Activated CD8-positive, alpha-beta memory T cell treated with anti-CD3 and anti-CD28 coated beads for 4 hours (primary cell): ENCODE measurements at regions not wholly inside any gene's neighbourhood (a gene's known extent, or its start where the extent isn't known, plus 50 kb on each side); places are given as distances from the start of the nearest gene placed in this dataset.
"Not testable (repeated sequence)": the region's sequence is repeated elsewhere in the genome, so short reads cannot be mapped to it uniquely, and the experiment has no call there.

ENCODE experiments used
- DNase-seq, 2 donors: peaks; one replicate each; pipeline ENCODE4 v3.0.0-alpha.2; 2020; ENCODE audit warnings: low read depth in 2 of 2

- DNase-seq, result no peak
These were observed 448.7 kb upstream of the HNRNPA3 start for GRCh38 chr2:176763851-176764404.

GRCh38 chr2:176764921-176765320 is 447.7 kb upstream of the HNRNPA3 start:
- DNase-seq, result no peak

GRCh38 chr2:176766005-176766404 is 446.6 kb upstream of the HNRNPA3 start:
- DNase-seq, result no peak

GRCh38 chr2:176768185-176768584 is 444.4 kb upstream of the HNRNPA3 start:
- DNase-seq, result no peak

GRCh38 chr2:176769021-176769420 is 443.6 kb upstream of the HNRNPA3 start:
- no peak for DNase-seq

- DNase-seq, result no peak
These were observed 442.9 kb upstream of the HNRNPA3 start for GRCh38 chr2:176769499-176770370.

- DNase-seq, result no peak
These were observed 439.8 kb upstream of the HNRNPA3 start for GRCh38 chr2:176772816-176773215.

- no peak for DNase-seq
These were observed 437.7 kb upstream of the HNRNPA3 start for GRCh38 chr2:176774766-176775451.

GRCh38 chr2:176777262-176777661 is 435.3 kb upstream of the HNRNPA3 start:
- DNase-seq, result no peak

- DNase-seq, result no peak
These were observed 432.7 kb upstream of the HNRNPA3 start for GRCh38 chr2:176779917-176780316.

- no peak for DNase-seq
These were observed 432.2 kb upstream of the HNRNPA3 start for GRCh38 chr2:176780348-176780747.

GRCh38 chr2:176781570-176782217 is 430.9 kb upstream of the HNRNPA3 start:
- no peak for DNase-seq

- DNase-seq, result no peak
These were observed 427.9 kb upstream of the HNRNPA3 start for GRCh38 chr2:176784633-176785200.

GRCh38 chr2:176789751-176790150 is 422.8 kb upstream of the HNRNPA3 start:
- no peak for DNase-seq

- no peak for DNase-seq
These were observed 422.1 kb upstream of the HNRNPA3 start for GRCh38 chr2:176790468-176790867.

- no peak for DNase-seq
These were observed 418.8 kb upstream of the HNRNPA3 start for GRCh38 chr2:176793792-176794191.

- DNase-seq, result no peak
These were observed 418.2 kb upstream of the HNRNPA3 start for GRCh38 chr2:176794392-176794791.

- no peak for DNase-seq
These were observed 416.8 kb upstream of the HNRNPA3 start for GRCh38 chr2:176795823-176796222.

- DNase-seq, result not testable (repeated sequence)
These were observed 415.9 kb upstream of the HNRNPA3 start for GRCh38 chr2:176796677-176797076.

GRCh38 chr2:176804392-176804791 is 408.2 kb upstream of the HNRNPA3 start:
- DNase-seq, result no peak

GRCh38 chr2:176805345-176805744 is 407.2 kb upstream of the HNRNPA3 start:
- DNase-seq, result no peak

GRCh38 chr2:176812246-176812775 is 400.3 kb upstream of the HNRNPA3 start:
- DNase-seq, result no peak
